PFSK-1 (cell line): ENCODE measurements at regions not wholly inside any gene's neighbourhood (a gene's known extent, or its start where the extent isn't known, plus 50 kb on each side); places are given as distances from the start of the nearest gene placed in this dataset.

Experiments used
- POLR2AphosphoS5 ChIP-seq: IDR thresholded peaks from 2 replicates; pipeline ENCODE4 v1.6.1; 2012; ENCODE audit warnings: low read depth, mild to moderate bottlenecking, control low read depth, low read length, moderate library complexity
- REST ChIP-seq, 2 experiments: IDR thresholded peaks; 2 replicates each; pipeline versions ENCODE4 v1.6.1 to v1.8.0; 2011 to 2012; ENCODE audit warnings: low read depth in 2 of 2, low read length in 2 of 2, control low read depth in 1 of 2, inconsistent platforms in 1 of 2, mild to moderate bottlenecking in 1 of 2, moderate library complexity in 1 of 2; ENCODE audit not compliant: insufficient read depth in 1 of 2
- SIN3A ChIP-seq: IDR thresholded peaks from 2 replicates; pipeline ENCODE4 v1.6.1; 2012; ENCODE audit warnings: mild to moderate bottlenecking, low read length, moderate library complexity, borderline replicate concordance; ENCODE audit not compliant: insufficient read depth
- TAF1 ChIP-seq: IDR thresholded peaks from 2 replicates; pipeline ENCODE4 v1.6.1; 2012; ENCODE audit warnings: low read length, control low read depth, borderline replicate concordance; ENCODE audit not compliant: insufficient read depth

DNA sequence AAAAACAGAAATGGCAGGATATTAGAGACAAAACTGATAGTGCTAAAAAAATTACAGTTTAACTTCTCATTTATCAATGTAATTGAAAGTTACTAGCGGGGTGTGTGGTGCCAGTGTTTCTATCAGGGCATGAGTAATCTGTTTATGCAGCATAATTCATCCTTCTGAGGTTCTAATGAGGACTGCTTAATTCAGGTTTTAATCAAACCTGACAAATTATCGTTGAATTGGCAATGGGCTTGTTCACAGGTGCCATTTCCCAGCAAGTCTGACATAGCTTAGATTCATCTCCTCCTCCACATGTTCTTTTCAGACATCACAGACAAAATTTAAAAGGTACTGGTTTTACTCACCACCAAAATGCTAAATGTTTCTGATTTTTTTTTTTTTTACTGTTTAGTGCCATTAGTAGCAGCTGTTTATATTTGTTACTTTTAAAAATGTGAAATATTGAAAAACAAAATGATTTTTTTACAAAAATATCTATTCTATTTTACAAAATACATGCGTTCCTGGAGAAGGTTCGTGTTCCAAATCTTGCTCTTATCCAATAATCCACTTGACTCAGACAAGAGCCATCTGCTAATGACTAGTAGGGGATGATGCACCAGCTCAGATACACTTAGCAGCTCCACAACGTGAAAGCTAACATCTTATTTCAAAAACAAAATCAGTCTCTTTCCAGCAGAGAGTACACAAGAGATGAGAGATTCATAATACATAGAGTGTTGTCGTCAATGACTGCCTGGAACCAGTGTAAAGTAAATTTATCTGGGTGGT is 447.7 kb upstream of the DPPA4 start:
- TF ChIP-seq TAF1, result no peak
- TF ChIP-seq POLR2AphosphoS5, result no peak
- TF ChIP-seq REST (IDR thresholded peaks at IDR 0.05; ENCODE audit: insufficient read depth in 1 of 2, low read depth in 2 of 2, low read length in 2 of 2), result no peak
- no peak for TF ChIP-seq SIN3A
